HCT116 (cell line): ENCODE measurements at regions not wholly inside any gene's neighbourhood (a gene's known extent, or its start where the extent isn't known, plus 50 kb on each side); places are given as distances from the start of the nearest gene placed in this dataset.

Experiments used
- CEBPB ChIP-seq: IDR thresholded peaks from 2 replicates; pipeline ENCODE4 v1.6.1; 2012; ENCODE audit warnings: low read depth
- EZH2phosphoT487 ChIP-seq: fragments of 200-600 bp; IDR thresholded peaks from 2 replicates; pipeline ENCODE4 v1.6.1; 2018; ENCODE audit warnings: antibody characterized with exemption, borderline replicate concordance
- FOSL1 ChIP-seq: IDR thresholded peaks from 2 replicates; pipeline ENCODE4 v1.6.1; 2012; ENCODE audit warnings: low read depth
- JUND ChIP-seq: IDR thresholded peaks from 2 replicates; pipeline ENCODE4 v1.6.1; 2012
- POLR2A ChIP-seq: IDR thresholded peaks from 2 replicates; pipeline ENCODE4 v1.7.0; 2011; ENCODE audit warnings: borderline replicate concordance; ENCODE audit not compliant: insufficient read depth, insufficient read length; ENCODE audit errors: extremely low read depth
- RAD21 ChIP-seq: IDR thresholded peaks from 2 replicates; pipeline ENCODE4 v1.6.1; 2012; ENCODE audit warnings: low read depth, mild to moderate bottlenecking
- SIN3A ChIP-seq: IDR thresholded peaks from 2 replicates; pipeline ENCODE4 v1.6.1; 2012; ENCODE audit warnings: low read depth
- ZFX ChIP-seq: fragments of 450-650 bp; IDR thresholded peaks from 2 replicates; pipeline ENCODE4 v1.6.1; 2017
- ZNF274 ChIP-seq: fragments of 200-500 bp; sonication (Bioruptor generic); IDR thresholded peaks from 2 replicates; pipeline ENCODE4 v1.6.1; 2014; ENCODE audit warnings: mild to moderate bottlenecking, low read depth, low read length, inconsistent platforms
- TF ChIP-seq, protein P1 (sequence below), 3 experiments: fragments of 200-600 bp in 1 of 3; sonication (generic) in 1 of 3; IDR thresholded peaks in 2 of 3; conservative IDR thresholded peaks in 1 of 3; 2 replicates each; pipeline ENCODE4 v1.5.1; 2012 to 2017; ENCODE audit warnings: low read depth in 2 of 3, low read length in 2 of 3, antibody characterized with exemption in 1 of 3, borderline replicate concordance in 1 of 3, control low read depth in 1 of 3, mild to moderate bottlenecking in 1 of 3, mixed read lengths in 1 of 3, mixed run types in 1 of 3, moderate library complexity in 1 of 3; ENCODE audit not compliant: insufficient read depth in 1 of 3
- TF ChIP-seq, protein P2 (sequence below): IDR thresholded peaks from 2 replicates; pipeline ENCODE4 v1.6.1; 2012
- TF ChIP-seq, protein P3 (sequence below): IDR thresholded peaks from 2 replicates; pipeline ENCODE4 v1.6.1; 2012; ENCODE audit warnings: low read depth

DNA sequence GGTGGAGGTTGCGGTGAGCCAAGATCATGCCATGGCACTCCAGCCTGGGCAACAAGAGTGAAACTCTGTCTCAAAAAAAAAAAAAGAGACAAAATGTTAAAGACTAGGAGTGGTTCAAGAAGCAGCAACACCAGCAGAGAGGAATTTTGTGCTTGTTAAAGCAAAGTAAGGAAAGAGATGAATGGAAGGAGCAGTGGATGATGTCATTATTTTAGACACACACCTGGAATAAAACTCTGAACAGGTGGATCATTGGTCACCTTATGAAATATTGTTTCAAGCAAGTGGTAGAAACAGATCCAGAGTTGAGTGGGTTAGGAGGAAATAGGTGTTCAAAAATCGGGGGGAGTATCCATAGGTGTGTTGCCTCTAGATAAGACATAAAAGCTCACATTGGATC is 129.7 kb upstream of the FRMD4A start:
- TF ChIP-seq, protein P1, sequence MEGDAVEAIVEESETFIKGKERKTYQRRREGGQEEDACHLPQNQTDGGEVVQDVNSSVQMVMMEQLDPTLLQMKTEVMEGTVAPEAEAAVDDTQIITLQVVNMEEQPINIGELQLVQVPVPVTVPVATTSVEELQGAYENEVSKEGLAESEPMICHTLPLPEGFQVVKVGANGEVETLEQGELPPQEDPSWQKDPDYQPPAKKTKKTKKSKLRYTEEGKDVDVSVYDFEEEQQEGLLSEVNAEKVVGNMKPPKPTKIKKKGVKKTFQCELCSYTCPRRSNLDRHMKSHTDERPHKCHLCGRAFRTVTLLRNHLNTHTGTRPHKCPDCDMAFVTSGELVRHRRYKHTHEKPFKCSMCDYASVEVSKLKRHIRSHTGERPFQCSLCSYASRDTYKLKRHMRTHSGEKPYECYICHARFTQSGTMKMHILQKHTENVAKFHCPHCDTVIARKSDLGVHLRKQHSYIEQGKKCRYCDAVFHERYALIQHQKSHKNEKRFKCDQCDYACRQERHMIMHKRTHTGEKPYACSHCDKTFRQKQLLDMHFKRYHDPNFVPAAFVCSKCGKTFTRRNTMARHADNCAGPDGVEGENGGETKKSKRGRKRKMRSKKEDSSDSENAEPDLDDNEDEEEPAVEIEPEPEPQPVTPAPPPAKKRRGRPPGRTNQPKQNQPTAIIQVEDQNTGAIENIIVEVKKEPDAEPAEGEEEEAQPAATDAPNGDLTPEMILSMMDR (IDR thresholded peaks at IDR 0.05 in 2 of 3, conservative IDR thresholded peaks at IDR 0.05 in 1 of 3; ENCODE audit: borderline replicate concordance in 1 of 3, insufficient read depth in 1 of 3, low read depth in 2 of 3, low read length in 2 of 3): no peak
- no peak for TF ChIP-seq POLR2A
- TF ChIP-seq CEBPB: no peak
- TF ChIP-seq RAD21: no peak
- no peak for TF ChIP-seq JUND
- TF ChIP-seq, protein P2, sequence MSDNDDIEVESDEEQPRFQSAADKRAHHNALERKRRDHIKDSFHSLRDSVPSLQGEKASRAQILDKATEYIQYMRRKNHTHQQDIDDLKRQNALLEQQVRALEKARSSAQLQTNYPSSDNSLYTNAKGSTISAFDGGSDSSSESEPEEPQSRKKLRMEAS: no peak
- TF ChIP-seq ZFX: no peak
- no peak for TF ChIP-seq EZH2phosphoT487
- no peak for TF ChIP-seq SIN3A
- TF ChIP-seq ZNF274: no peak
- TF ChIP-seq, protein P3, sequence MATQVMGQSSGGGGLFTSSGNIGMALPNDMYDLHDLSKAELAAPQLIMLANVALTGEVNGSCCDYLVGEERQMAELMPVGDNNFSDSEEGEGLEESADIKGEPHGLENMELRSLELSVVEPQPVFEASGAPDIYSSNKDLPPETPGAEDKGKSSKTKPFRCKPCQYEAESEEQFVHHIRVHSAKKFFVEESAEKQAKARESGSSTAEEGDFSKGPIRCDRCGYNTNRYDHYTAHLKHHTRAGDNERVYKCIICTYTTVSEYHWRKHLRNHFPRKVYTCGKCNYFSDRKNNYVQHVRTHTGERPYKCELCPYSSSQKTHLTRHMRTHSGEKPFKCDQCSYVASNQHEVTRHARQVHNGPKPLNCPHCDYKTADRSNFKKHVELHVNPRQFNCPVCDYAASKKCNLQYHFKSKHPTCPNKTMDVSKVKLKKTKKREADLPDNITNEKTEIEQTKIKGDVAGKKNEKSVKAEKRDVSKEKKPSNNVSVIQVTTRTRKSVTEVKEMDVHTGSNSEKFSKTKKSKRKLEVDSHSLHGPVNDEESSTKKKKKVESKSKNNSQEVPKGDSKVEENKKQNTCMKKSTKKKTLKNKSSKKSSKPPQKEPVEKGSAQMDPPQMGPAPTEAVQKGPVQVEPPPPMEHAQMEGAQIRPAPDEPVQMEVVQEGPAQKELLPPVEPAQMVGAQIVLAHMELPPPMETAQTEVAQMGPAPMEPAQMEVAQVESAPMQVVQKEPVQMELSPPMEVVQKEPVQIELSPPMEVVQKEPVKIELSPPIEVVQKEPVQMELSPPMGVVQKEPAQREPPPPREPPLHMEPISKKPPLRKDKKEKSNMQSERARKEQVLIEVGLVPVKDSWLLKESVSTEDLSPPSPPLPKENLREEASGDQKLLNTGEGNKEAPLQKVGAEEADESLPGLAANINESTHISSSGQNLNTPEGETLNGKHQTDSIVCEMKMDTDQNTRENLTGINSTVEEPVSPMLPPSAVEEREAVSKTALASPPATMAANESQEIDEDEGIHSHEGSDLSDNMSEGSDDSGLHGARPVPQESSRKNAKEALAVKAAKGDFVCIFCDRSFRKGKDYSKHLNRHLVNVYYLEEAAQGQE: no peak
- no peak for TF ChIP-seq FOSL1
